ENCODE measurements at regions not wholly inside any gene's neighbourhood (a gene's known extent, or its start where the extent isn't known, plus 50 kb on each side); places are given as distances from the start of the nearest gene placed in this dataset.

DNA sequence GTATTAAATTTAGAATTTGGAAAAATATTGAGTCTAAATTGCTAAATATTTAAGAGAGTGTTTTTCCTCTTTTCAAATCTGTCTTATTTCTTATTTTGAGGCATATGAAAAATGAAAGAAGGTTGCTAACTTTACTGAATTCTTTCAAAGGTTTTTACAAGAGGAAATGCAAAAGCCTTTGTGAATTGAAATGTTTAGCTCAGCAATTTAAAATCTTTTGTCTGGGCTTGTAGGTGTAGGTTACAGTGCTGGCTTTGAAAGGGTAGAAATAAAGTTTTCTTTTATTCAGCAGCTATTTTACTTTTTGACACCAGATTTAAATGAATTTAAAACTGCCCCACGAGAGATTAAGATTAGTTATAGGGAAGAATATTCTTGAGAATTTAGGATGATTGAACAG lies 192.0 kb downstream of the CDH7 start:
- peak in 1 of 4 donors; percentile 30 for ATAC-seq
- Histone ChIP-seq H3K27ac (no peak overlapping the region), H3K9me3 (no peaks in the 10 kb centered on the region), H3K27me3 (no peaks in the 10 kb centered on the region), H3K36me3 (no peaks in the 10 kb centered on the region), H3K4me1 (no peaks in the 10 kb centered on the region), H3K4me3 (no peak overlapping the region)
- intact Hi-C loops (cut with DNase I): no loop called here
- WGBS (ENCODE audit: insufficient coverage, low coverage, low lambda C conversion rate, missing lambda C conversion rate): 23% methylated on average over 1 of the region's 1 CpG
- DNase-seq: no peak
- TF ChIP-seq, protein P1, sequence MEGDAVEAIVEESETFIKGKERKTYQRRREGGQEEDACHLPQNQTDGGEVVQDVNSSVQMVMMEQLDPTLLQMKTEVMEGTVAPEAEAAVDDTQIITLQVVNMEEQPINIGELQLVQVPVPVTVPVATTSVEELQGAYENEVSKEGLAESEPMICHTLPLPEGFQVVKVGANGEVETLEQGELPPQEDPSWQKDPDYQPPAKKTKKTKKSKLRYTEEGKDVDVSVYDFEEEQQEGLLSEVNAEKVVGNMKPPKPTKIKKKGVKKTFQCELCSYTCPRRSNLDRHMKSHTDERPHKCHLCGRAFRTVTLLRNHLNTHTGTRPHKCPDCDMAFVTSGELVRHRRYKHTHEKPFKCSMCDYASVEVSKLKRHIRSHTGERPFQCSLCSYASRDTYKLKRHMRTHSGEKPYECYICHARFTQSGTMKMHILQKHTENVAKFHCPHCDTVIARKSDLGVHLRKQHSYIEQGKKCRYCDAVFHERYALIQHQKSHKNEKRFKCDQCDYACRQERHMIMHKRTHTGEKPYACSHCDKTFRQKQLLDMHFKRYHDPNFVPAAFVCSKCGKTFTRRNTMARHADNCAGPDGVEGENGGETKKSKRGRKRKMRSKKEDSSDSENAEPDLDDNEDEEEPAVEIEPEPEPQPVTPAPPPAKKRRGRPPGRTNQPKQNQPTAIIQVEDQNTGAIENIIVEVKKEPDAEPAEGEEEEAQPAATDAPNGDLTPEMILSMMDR (IDR thresholded peaks at IDR 0.05): no peak
- TF ChIP-seq POLR2A (IDR thresholded peaks at IDR 0.05): no peak

GRCh38 chr18:65942104-65942503 lies 191.3 kb downstream of the CDH7 start:
- no peaks in the 10 kb centered on the region for H3K9me3 ChIP-seq
- intact Hi-C loops (cut with DNase I): no loop called here
- ATAC-seq (peak in 2 of 4 donors; percentile 25 to 73), DNase-seq (no peak)
- H3K27ac ChIP-seq: no peak overlapping the region
- H3K4me1 ChIP-seq: no peaks in the 10 kb centered on the region
- no peak for TF ChIP-seq POLR2A (IDR thresholded peaks at IDR 0.05)
- TF ChIP-seq, protein P1 (IDR thresholded peaks at IDR 0.05): no peak
- H3K36me3 ChIP-seq: no peaks in the 10 kb centered on the region
- no peaks in the 10 kb centered on the region for H3K27me3 ChIP-seq
- 14% methylated on average over 2 of the region's 2 CpGs for WGBS (ENCODE audit: insufficient coverage, low coverage, low lambda C conversion rate, missing lambda C conversion rate)
- no peak overlapping the region for H3K4me3 ChIP-seq

- TF ChIP-seq, protein P1 (IDR thresholded peaks at IDR 0.05): no peak
- no peak for TF ChIP-seq POLR2A (IDR thresholded peaks at IDR 0.05)
- intact Hi-C loops (cut with DNase I): no loop called here
- H3K4me1 ChIP-seq: no peaks in the 10 kb centered on the region
- no peak overlapping the region for H3K4me3 ChIP-seq
- ATAC-seq: peak in 1 of 4 donors; percentile 31
- H3K36me3 ChIP-seq: no peaks in the 10 kb centered on the region
- no peaks in the 10 kb centered on the region for H3K27me3 ChIP-seq
- no peaks in the 10 kb centered on the region for H3K9me3 ChIP-seq
- DNase-seq: no peak
- no peak overlapping the region for H3K27ac ChIP-seq
- 69% methylated on average over 4 of the region's 4 CpGs for WGBS (ENCODE audit: insufficient coverage, low coverage, low lambda C conversion rate, missing lambda C conversion rate)
Measured at GRCh38 chr18:65941482-65941881, 190.7 kb downstream of the CDH7 start.
